Pancreas (tissue), 10 donors: ENCODE measurements at regions not wholly inside any gene's neighbourhood (a gene's known extent, or its start where the extent isn't known, plus 50 kb on each side); places are given as distances from the start of the nearest gene placed in this dataset.

Source experiments
- ATAC-seq, 4 donors: fragments of 200-7000 bp; cut with Tn5 transposase; one replicate each; pipeline versions ENCODE4 v1.8.0 to v1.9.1; 2020; ENCODE audit warnings: mild to moderate bottlenecking in 4 of 4, moderate library complexity in 4 of 4
- DNase-seq, 6 donors: peaks; one replicate each; pipeline ENCODE4 v3.0.0-alpha.2; 2020
- FAIRE-seq: peaks from 2 replicates; lab custom pipeline; 2012; peaks lifted over from hg19 to GRCh38; lab: Jason Lieb, UNC
- H3K27ac ChIP-seq, 4 donors: fragments of 200-600 bp; sonication (generic); 1 replicate in 3 of 4; 2 replicates in 1 of 4; pipeline versions ENCODE4 v1.5.0 to v1.8.0; 2020
- H3K27me3 ChIP-seq, 4 donors: fragments of 200-600 bp; one replicate each; pipeline ENCODE4 v1.8.0; 2021
- H3K36me3 ChIP-seq, 3 donors: fragments of 200-600 bp; sonication (generic) in 1 of 3; one replicate each; pipeline versions ENCODE4 v1.5.0 to v1.8.0; 2020 to 2021
- H3K4me1 ChIP-seq, 3 donors: fragments of 200-600 bp; one replicate each; pipeline ENCODE4 v1.8.0; 2021
- H3K4me3 ChIP-seq, 4 donors: fragments of 200-600 bp; sonication (generic) in 2 of 4; one replicate each; pipeline versions ENCODE4 v1.5.0 to v1.8.0; 2020 to 2021
- H3K9me3 ChIP-seq, 4 donors: fragments of 200-600 bp; one replicate each; pipeline ENCODE4 v1.8.0; 2021
- CTCF ChIP-seq, 4 donors: fragments of 200-600 bp; sonication (generic) in 3 of 4; IDR thresholded peaks; one replicate each; pipeline versions ENCODE4 v1.5.0 to v1.8.0; 2021; ENCODE audit warnings: antibody characterized with exemption in 4 of 4
- WGBS, 2 donors: extraction: QIAGEN DNeasy Blood & Tissue Kit; methylation state at CpG; one replicate each; pipeline ENCODE4 v1.1.7; 2013; 5-methylcytosine and 5-hydroxymethylcytosine counted together
- intact Hi-C, 3 donors: fragments of 100-400 bp; cut with DNase I; formaldehyde crosslinking; loops; one replicate each; pipeline versions ENCODE4 v1.11.1 to v1.14.2; 2022
- donor health status: healthy with polysubstance abuse.
- donor health status: DM: no; HTN: no; CAD: no; lungs with moderate emphysema.
- donor health status: DM: no; HTN: no; CAD: no.
- donor health status: control.
- donor health status: control.
- donor health status: Bipolar disorder and iron deficiency.
- donor health status: DM: yes; HTN: yes; CAD: no.
- donor health status: DM: no; HTN: no; CAD: no.
- donor health status: DM: no; HTN: no; CAD: no.
- donor health status: DM: yes; HTN: yes; CAD: no.

DNA sequence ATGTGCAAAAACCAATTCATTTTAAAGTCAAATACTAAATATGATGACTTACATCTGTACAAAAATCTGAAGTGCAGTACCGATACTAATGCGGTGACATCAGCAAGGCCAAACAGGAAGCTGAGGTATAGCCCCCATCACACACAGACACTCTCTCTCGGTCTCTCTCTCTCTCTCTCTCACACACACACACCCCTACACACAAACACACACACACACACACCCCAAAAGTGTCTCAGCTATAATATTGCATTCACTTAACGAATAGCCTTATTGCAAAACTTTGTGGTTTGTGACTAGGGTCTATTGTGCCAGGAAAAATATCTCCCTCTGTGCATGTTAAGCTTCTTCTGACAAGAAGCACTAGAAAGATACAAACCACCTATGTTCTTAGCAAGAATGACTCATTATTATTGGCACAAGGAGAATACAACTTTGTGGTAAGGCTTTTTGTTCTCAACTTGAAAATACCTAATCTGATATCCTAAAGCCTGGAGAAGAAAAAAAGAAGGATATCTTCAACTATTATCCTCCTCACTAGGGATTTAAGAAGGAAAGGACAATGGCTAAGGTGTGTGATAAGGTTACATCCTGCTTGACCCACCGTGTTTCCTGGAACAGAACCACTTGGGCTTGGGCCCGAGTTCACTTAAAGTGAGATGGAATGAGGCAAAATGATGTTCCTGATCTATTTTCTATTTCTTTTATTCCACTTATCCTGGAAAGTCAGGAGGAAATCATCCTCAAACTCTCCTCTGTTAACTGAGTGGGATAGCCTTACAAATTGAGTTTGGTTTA is 107.1 kb downstream of the NIBAN1 start:
- no peak for FAIRE-seq
- peak; percentile 31 to 68 (median 50) for ATAC-seq

GRCh38 chr1:184866586-184866985 is 107.7 kb downstream of the NIBAN1 start:
- Histone ChIP-seq H3K27ac (no peak overlapping the region), H3K9me3 (no peaks in the 10 kb centered on the region), H3K27me3 (no peaks in the 10 kb centered on the region), H3K36me3 (no peaks in the 10 kb centered on the region), H3K4me1 (peaks cover 0 to 30% (median 17%) of the 10 kb centered on the region in 3 donors), H3K4me3 (no peak overlapping the region)
- TF ChIP-seq CTCF (IDR thresholded peaks at IDR 0.05): no peak
- no peak for ATAC-seq
- no peak for DNase-seq
- FAIRE-seq: no peak
- intact Hi-C loops: no loop called here

More for the DNA sequence above, 107.1 kb downstream of the NIBAN1 start:
- intact Hi-C loops: no loop called here
- DNase-seq: no peak
- Histone ChIP-seq H3K27ac (peak overlapping the region in 2 of 4 donors; percentile 28 to 57), H3K4me1 (peaks cover 0 to 27% (median 17%) of the 10 kb centered on the region in 3 donors), H3K9me3 (no peaks in the 10 kb centered on the region), H3K27me3 (no peaks in the 10 kb centered on the region), H3K4me3 (no peak overlapping the region), H3K36me3 (no peaks in the 10 kb centered on the region)
- no peak for TF ChIP-seq CTCF (IDR thresholded peaks at IDR 0.05)
- 76% methylated on average over 6 of the region's 6 CpGs for WGBS, 2 donors

GRCh38 chr1:184865831-184866230 is 108.5 kb downstream of the NIBAN1 start:
- no peak for TF ChIP-seq CTCF (IDR thresholded peaks at IDR 0.05)
- Histone ChIP-seq H3K4me1 (peaks cover 1 to 38% (median 17%) of the 10 kb centered on the region in 3 donors), H3K27me3 (no peaks in the 10 kb centered on the region), H3K36me3 (no peaks in the 10 kb centered on the region), H3K27ac (no peak overlapping the region), H3K4me3 (no peak overlapping the region), H3K9me3 (no peaks in the 10 kb centered on the region)
- ATAC-seq (no peak), FAIRE-seq (no peak), DNase-seq (no peak)
- intact Hi-C loops: no loop called here
- 48 to 51% methylated on average over 1 of the region's 1 CpG for WGBS, 2 donors

GRCh38 chr1:184861755-184862336 is 107.2 kb upstream of the EDEM3 start:
- intact Hi-C loops: no loop called here
- Histone ChIP-seq H3K9me3 (no peaks in the 10 kb centered on the region), H3K27me3 (no peaks in the 10 kb centered on the region), H3K4me1 (peaks cover 17 to 67% (median 18%) of the 10 kb centered on the region in 3 donors), H3K36me3 (no peaks in the 10 kb centered on the region), H3K27ac (peak overlapping the region; percentile 10 to 75 (median 56)), H3K4me3 (no peak overlapping the region)
- DNase-seq (peak; percentile 65 to 89 (median 68)), ATAC-seq (peak; percentile 83 to 91 (median 90)), FAIRE-seq (no peak)
- 21 to 25% methylated on average over 6 of the region's 6 CpGs for WGBS, 2 donors
- no peak for TF ChIP-seq CTCF (IDR thresholded peaks at IDR 0.05)
